RWPE2 (cell line): ENCODE measurements at regions not wholly inside any gene's neighbourhood (a gene's known extent, or its start where the extent isn't known, plus 50 kb on each side); places are given as distances from the start of the nearest gene placed in this dataset.

ENCODE experiments used
- ATAC-seq: fragments of 200-7000 bp; cut with Tn5 transposase; 3 replicates; pipeline ENCODE4 v1.9.1; 2021; ENCODE audit warnings: low read depth
- DNase-seq: peaks from one replicate; pipeline ENCODE4 v3.0.0-alpha.2; 2020; ENCODE audit warnings: low spot score
- H3K27ac ChIP-seq: fragments of 450-650 bp; 2 replicates; pipeline ENCODE4 v1.5.1; 2017; ENCODE audit warnings: mild to moderate bottlenecking; ENCODE audit not compliant: poor library complexity, severe bottlenecking
- H3K27me3 ChIP-seq: fragments of 250-450 bp; sonication (Bioruptor Pico); 2 replicates; pipeline ENCODE4 v1.5.1; 2021; ENCODE audit warnings: mild to moderate bottlenecking, moderate library complexity; ENCODE audit not compliant: insufficient read depth, poor library complexity, severe bottlenecking
- H3K36me3 ChIP-seq: fragments of 250-450 bp; sonication (Bioruptor Pico); 2 replicates; pipeline ENCODE4 v1.5.1; 2020; ENCODE audit warnings: low read depth, mild to moderate bottlenecking, moderate library complexity
- H3K4me1 ChIP-seq: fragments of 250-450 bp; sonication (Bioruptor Pico); 2 replicates; pipeline ENCODE4 v1.5.1; 2021; ENCODE audit warnings: mild to moderate bottlenecking, moderate library complexity; ENCODE audit not compliant: insufficient read depth, poor library complexity, severe bottlenecking
- H3K4me3 ChIP-seq: fragments of 250-450 bp; sonication (Bioruptor Pico); 2 replicates; pipeline ENCODE4 v1.5.1; 2021; ENCODE audit warnings: mild to moderate bottlenecking, moderate library complexity; ENCODE audit not compliant: severe bottlenecking
- H3K9me3 ChIP-seq: fragments of 250-450 bp; sonication (Bioruptor Pico); 2 replicates; pipeline ENCODE4 v1.5.1; 2021; ENCODE audit warnings: mild to moderate bottlenecking, moderate library complexity; ENCODE audit not compliant: severe bottlenecking
- CTCF ChIP-seq: fragments of 450-650 bp; IDR thresholded peaks from one replicate; pipeline ENCODE4 v1.5.1; 2017; ENCODE audit warnings: mild to moderate bottlenecking, moderate library complexity; ENCODE audit not compliant: poor library complexity, severe bottlenecking

GRCh38 chr4:63786171-63786570 lies 623.1 kb downstream of the TECRL start:
- Histone ChIP-seq H3K9me3 (no peaks in the 10 kb centered on the region), H3K4me3 (no peak overlapping the region), H3K4me1 (no peaks in the 10 kb centered on the region), H3K36me3 (no peaks in the 10 kb centered on the region), H3K27me3 (no peaks in the 10 kb centered on the region), H3K27ac (no peak overlapping the region)
- no peak for DNase-seq
- TF ChIP-seq CTCF = no peak
- ATAC-seq = no peak

- TF ChIP-seq CTCF = no peak
- H3K9me3 ChIP-seq = no peaks in the 10 kb centered on the region
- H3K4me1 ChIP-seq = no peaks in the 10 kb centered on the region
- no peak overlapping the region for H3K27ac ChIP-seq
- no peaks in the 10 kb centered on the region for H3K27me3 ChIP-seq
- DNase-seq (no peak), ATAC-seq (no peak)
- no peaks in the 10 kb centered on the region for H3K36me3 ChIP-seq
- no peak overlapping the region for H3K4me3 ChIP-seq
Measured at GRCh38 chr4:63784822-63785221, 624.4 kb downstream of the TECRL start.

GRCh38 chr4:63777601-63778000 lies 631.6 kb downstream of the TECRL start:
- no peak overlapping the region for H3K4me3 ChIP-seq
- H3K36me3 ChIP-seq = no peaks in the 10 kb centered on the region
- H3K27ac ChIP-seq = no peak overlapping the region
- ATAC-seq (no peak), DNase-seq (no peak)
- no peak for TF ChIP-seq CTCF
- no peaks in the 10 kb centered on the region for H3K27me3 ChIP-seq
- no peaks in the 10 kb centered on the region for H3K4me1 ChIP-seq
- no peaks in the 10 kb centered on the region for H3K9me3 ChIP-seq

- H3K36me3 ChIP-seq = no peaks in the 10 kb centered on the region
- H3K27ac ChIP-seq = no peak overlapping the region
- ATAC-seq (no peak), DNase-seq (no peak)
- H3K9me3 ChIP-seq = no peaks in the 10 kb centered on the region
- no peaks in the 10 kb centered on the region for H3K4me1 ChIP-seq
- TF ChIP-seq CTCF = no peak
- H3K27me3 ChIP-seq = no peaks in the 10 kb centered on the region
- H3K4me3 ChIP-seq = no peak overlapping the region
Measured at GRCh38 chr4:63764400-63764799, 644.9 kb downstream of the TECRL start.

GRCh38 chr4:63757929-63758328 lies 651.3 kb downstream of the TECRL start:
- H3K27ac ChIP-seq = no peak overlapping the region
- no peaks in the 10 kb centered on the region for H3K27me3 ChIP-seq
- no peak overlapping the region for H3K4me3 ChIP-seq
- no peaks in the 10 kb centered on the region for H3K36me3 ChIP-seq
- no peak for DNase-seq
- H3K4me1 ChIP-seq = no peaks in the 10 kb centered on the region
- no peak for TF ChIP-seq CTCF
- H3K9me3 ChIP-seq = no peaks in the 10 kb centered on the region
- no peak for ATAC-seq
